ENCODE measurements at regions not wholly inside any gene's neighbourhood (a gene's known extent, or its start where the extent isn't known, plus 50 kb on each side); places are given as distances from the start of the nearest gene placed in this dataset.
"Not testable (repeated sequence)": the region's sequence is repeated elsewhere in the genome, so short reads cannot be mapped to it uniquely, and the experiment has no call there.

DNA sequence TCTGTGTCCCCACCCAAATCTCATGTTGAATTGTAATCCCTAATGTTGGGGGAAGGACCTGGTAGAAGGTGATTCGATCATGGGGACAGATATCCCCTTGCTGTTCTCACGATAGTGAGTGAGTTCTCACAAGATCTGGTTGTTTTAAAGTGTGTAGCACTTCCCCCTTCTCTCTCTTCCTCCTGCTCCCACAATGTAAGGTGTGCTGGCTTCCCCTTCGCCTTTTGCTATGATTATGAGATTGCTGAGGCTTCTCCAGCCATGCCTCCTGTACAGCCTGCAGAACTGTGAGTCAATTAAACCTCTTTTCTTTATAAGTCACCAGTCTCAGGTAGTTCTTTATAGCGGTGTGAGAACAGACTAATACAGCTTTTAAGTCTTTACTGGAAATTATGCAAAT, 193.3 kb upstream of the RBBP8 start:
- peak; percentile 48 for TF ChIP-seq SPI1 (IDR thresholded peaks at IDR 0.05; ENCODE audit: low read depth, low read length)
- no peak for TF ChIP-seq POLR2A (IDR thresholded peaks at IDR 0.05; ENCODE audit: low read depth, low read length)
- FAIRE-seq: peak; percentile 50
- no peak for DNase-seq (ENCODE audit: insufficient read length, low spot score)

DNA sequence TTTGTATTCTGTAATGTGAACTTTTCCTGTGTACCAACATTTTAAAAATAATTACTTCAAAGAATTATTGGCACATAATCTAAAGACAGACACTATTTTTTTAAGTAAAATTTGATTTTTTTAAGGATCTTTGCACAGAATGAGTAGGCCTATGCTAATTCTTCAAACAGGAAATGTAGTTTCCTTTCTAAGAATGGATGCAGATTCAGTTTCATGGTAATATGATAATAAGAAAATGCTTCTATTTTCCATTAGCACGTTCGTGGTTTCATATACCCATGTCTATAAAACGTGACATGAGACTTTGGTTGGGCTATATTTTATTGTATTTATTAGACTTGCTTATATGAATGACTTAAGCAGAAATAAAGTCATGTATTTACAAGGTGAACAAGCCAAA, 191.8 kb upstream of the RBBP8 start:
- FAIRE-seq (no peak), DNase-seq (ENCODE audit: insufficient read length, low spot score) (no peak)
- TF ChIP-seq PAX5 (IDR thresholded peaks at IDR 0.05; ENCODE audit: insufficient read depth, low read length, severe bottlenecking) (no peak), POU2F2 (IDR thresholded peaks at IDR 0.05; ENCODE audit: low read depth, low read length) (no peak), POLR2A (IDR thresholded peaks at IDR 0.05; ENCODE audit: low read depth, low read length) (no peak), POLR2AphosphoS5 (IDR thresholded peaks at IDR 0.05; ENCODE audit: low read depth, low read length) (no peak), TAF1 (IDR thresholded peaks at IDR 0.05; ENCODE audit: low read depth, low read length) (no peak), SPI1 (IDR thresholded peaks at IDR 0.05; ENCODE audit: low read depth, low read length) (no peak)

DNA sequence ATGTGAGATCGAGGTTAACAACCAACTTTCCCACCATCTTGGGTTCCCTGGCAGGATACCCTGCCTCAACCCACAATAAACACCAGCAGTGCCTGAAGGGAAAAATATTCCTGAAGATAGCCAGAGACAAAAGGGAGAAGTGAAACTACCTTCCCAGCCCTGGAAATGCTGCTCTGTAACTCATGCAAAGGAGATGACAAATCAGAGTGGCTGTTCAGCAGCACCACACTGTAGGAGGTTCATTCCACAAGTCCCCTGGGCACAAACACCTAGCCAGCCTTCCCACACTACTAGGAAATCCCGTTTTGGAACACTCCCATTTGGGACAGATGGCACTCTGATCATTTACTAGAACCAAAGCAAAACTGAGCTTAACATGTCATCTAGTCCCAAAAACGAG, 190.7 kb upstream of the RBBP8 start:
- no peak for DNase-seq (ENCODE audit: insufficient read length, low spot score)
- no peak for TF ChIP-seq POLR2AphosphoS5 (IDR thresholded peaks at IDR 0.05; ENCODE audit: low read depth, low read length)
- TF ChIP-seq POLR2A (IDR thresholded peaks at IDR 0.05; ENCODE audit: low read depth, low read length): no peak
- FAIRE-seq: no peak

DNA sequence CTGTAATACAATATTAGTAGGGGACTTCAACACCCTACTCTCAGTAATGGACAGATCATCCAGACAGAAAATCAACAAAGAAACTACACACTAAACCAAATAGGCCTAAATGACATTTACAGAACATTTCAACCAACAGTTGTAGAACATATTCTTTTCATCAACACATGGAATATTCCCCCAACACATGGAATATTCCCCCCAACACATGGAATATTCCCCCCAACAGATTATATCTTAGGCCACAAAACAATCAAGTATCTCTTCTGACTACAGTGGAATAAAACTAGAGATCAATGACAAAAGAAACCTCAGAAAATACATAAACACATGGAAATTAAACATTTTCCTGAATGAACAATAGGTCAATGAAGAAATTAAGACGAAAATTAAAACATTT, 187.2 kb upstream of the RBBP8 start:
- FAIRE-seq (no peak), DNase-seq (ENCODE audit: insufficient read length, low spot score) (no peak)
- TF ChIP-seq POLR2A (IDR thresholded peaks at IDR 0.05; ENCODE audit: low read depth, low read length) (no peak), POLR2AphosphoS5 (IDR thresholded peaks at IDR 0.05; ENCODE audit: low read depth, low read length) (no peak), SPI1 (IDR thresholded peaks at IDR 0.05; ENCODE audit: low read depth, low read length) (no peak), TAF1 (IDR thresholded peaks at IDR 0.05; ENCODE audit: low read depth, low read length) (no peak), PAX5 (IDR thresholded peaks at IDR 0.05; ENCODE audit: insufficient read depth, low read length, severe bottlenecking) (no peak), POU2F2 (IDR thresholded peaks at IDR 0.05; ENCODE audit: low read depth, low read length) (no peak)

DNA sequence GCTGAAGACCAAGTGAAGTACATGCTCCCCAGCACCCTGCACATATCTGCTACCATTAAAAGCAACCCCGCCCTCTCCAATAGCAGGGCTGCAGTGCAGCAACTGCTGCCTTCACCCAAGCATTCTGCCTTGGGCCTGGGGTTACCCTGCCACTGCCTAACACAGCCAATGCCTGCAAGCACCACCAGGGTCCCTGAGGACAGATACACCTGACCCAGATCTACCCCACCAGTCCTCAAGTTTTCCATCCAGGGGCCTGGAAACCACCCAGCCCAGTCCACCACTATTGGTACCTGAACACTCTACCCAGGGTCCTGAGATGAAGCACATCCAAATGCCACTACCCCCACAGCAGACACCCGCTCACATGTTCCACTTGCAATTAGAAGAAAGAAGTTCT, 181.1 kb upstream of the RBBP8 start:
- no peak for DNase-seq (ENCODE audit: insufficient read length, low spot score)
- TF ChIP-seq POLR2AphosphoS5 (IDR thresholded peaks at IDR 0.05; ENCODE audit: low read depth, low read length): no peak
- TF ChIP-seq PAX5 (IDR thresholded peaks at IDR 0.05; ENCODE audit: insufficient read depth, low read length, severe bottlenecking): no peak
- TF ChIP-seq TAF1 (IDR thresholded peaks at IDR 0.05; ENCODE audit: low read depth, low read length): no peak
- TF ChIP-seq POU2F2 (IDR thresholded peaks at IDR 0.05; ENCODE audit: low read depth, low read length): no peak
- TF ChIP-seq SPI1 (IDR thresholded peaks at IDR 0.05; ENCODE audit: low read depth, low read length): no peak
- TF ChIP-seq POLR2A (IDR thresholded peaks at IDR 0.05; ENCODE audit: low read depth, low read length): no peak
- FAIRE-seq: no peak

DNA sequence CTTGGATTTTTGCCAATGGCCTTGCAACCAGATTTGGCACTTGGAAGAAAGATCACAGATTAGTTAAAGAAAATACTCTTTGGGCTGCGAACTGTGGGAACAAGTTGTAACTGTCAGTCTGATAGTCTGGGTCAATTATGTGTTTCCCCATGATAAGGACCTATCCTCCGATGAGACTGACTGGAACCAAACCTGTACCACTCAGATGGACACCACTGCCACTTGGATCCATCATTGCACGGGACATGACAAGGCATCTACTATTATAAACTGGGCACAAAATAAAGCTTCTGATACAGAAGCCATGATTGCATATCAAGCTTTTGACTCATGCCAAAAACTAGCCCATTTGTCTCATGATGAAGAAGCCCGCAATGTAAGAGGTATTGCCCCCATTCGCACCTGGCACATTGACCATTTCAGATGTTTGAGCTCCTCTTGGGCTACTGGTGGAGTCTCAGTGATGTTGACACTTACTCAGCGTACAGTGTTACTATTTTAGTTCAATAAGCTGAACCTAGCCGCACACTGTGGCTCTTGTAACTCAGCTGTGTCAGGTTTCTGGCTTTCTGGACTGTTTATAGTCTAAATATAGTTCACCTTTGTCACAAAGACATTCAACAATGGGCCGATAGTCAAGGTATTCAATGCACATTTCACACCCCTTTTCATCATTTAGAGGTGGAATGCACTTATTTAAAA, 179.8 kb upstream of the RBBP8 start:
- DNase-seq (ENCODE audit: insufficient read length, low spot score) (no peak), FAIRE-seq (no peak)
- TF ChIP-seq POLR2A (IDR thresholded peaks at IDR 0.05; ENCODE audit: low read depth, low read length): no peak
- TF ChIP-seq TAF1 (IDR thresholded peaks at IDR 0.05; ENCODE audit: low read depth, low read length): no peak
- TF ChIP-seq SPI1 (IDR thresholded peaks at IDR 0.05; ENCODE audit: low read depth, low read length): no peak
- TF ChIP-seq POLR2AphosphoS5 (IDR thresholded peaks at IDR 0.05; ENCODE audit: low read depth, low read length): no peak
- no peak for TF ChIP-seq PAX5 (IDR thresholded peaks at IDR 0.05; ENCODE audit: insufficient read depth, low read length, severe bottlenecking)

DNA sequence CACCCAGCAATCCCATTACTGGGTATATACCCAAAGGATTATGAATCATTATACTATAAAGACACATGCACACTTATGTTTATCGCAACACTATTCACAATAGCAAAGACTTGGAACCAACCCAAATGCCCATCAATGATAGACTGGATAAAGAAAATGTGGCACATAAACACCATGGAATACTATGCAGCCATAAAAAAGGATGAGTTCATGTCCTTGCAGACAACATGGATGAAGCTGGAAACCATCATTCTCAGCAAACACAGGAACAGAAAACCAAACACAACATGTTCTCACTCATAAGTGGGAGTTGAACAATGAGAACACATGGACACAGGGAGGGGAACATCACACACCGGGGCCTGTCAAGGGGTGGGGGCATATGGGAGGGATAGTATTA, 169.1 kb upstream of the RBBP8 start:
- FAIRE-seq; DNase-seq (ENCODE audit: insufficient read length, low spot score): not testable (repeated sequence)

DNA sequence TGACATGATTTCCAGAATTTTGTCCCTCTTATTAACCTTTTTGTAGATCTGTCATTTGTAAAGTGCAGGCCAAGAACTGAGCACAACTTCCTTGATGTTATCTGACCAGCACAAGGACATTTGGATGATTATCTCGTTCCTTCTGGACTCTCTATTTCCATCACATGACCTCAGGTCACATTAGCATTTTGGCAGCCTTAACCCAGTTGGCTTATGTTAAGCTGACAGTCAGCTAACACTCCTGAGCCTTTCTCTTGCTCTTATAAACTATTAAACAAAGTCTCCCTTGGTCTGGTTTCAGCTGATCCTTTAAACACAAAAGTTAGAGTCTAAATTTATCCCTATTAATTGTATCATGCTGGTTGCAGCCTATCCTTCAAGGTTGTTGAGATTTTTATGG, 167.2 kb upstream of the RBBP8 start:
- no peak for FAIRE-seq

DNA sequence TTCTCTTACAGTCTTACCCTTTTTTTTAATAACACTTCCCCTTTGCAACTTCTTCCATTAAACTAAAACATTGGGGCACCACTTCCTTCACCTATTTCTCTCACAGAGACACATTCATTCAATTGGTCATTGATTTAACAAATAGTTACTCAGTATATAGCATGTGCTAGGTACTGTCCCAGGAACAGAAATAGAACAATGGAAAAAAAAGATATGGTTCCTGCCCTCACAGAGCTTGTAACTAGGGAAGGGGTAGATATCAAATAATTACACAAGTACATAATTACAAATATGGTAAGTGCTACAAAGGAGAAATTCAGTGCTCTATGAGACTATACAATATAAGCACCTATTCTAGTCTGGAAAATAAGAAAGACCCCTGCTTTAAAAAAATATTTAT, 165.5 kb upstream of the RBBP8 start:
- no peak for FAIRE-seq
- TF ChIP-seq POU2F2 (IDR thresholded peaks at IDR 0.05; ENCODE audit: low read depth, low read length): no peak
- no peak for DNase-seq (ENCODE audit: insufficient read length, low spot score)

More for the DNA sequence above, 167.2 kb upstream of the RBBP8 start:
- no peak for TF ChIP-seq SPI1 (IDR thresholded peaks at IDR 0.05; ENCODE audit: low read depth, low read length)
- no peak for TF ChIP-seq POLR2A (IDR thresholded peaks at IDR 0.05; ENCODE audit: low read depth, low read length)
- no peak for TF ChIP-seq POU2F2 (IDR thresholded peaks at IDR 0.05; ENCODE audit: low read depth, low read length)
- no peak for TF ChIP-seq TAF1 (IDR thresholded peaks at IDR 0.05; ENCODE audit: low read depth, low read length)
- no peak for TF ChIP-seq PAX5 (IDR thresholded peaks at IDR 0.05; ENCODE audit: insufficient read depth, low read length, severe bottlenecking)
- TF ChIP-seq POLR2AphosphoS5 (IDR thresholded peaks at IDR 0.05; ENCODE audit: low read depth, low read length): no peak
- DNase-seq (ENCODE audit: insufficient read length, low spot score): no peak

DNA sequence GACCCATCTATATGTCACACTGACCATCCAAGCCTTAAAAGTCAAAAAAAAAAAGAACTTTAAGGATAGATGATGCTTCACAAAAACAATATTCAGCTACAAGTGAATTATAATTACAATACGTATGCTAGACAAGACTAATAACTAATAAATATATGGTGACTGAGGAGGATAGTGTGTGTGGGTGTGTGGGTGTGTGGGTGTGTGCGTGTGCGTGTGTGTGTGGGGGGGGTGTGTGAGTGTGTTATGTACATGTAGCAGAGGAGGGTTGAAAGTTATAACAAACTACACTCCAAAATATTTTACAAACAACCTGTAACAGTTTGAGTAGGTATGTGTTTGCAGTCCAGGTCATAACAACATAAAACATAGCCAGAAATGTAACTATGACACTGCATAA, 159.2 kb upstream of the RBBP8 start:
- no peak for FAIRE-seq
- no peak for DNase-seq (ENCODE audit: insufficient read length, low spot score)
- no peak for TF ChIP-seq PAX5 (IDR thresholded peaks at IDR 0.05; ENCODE audit: insufficient read depth, low read length, severe bottlenecking)
- no peak for TF ChIP-seq POU2F2 (IDR thresholded peaks at IDR 0.05; ENCODE audit: low read depth, low read length)
- no peak for TF ChIP-seq POLR2AphosphoS5 (IDR thresholded peaks at IDR 0.05; ENCODE audit: low read depth, low read length)
- no peak for TF ChIP-seq SPI1 (IDR thresholded peaks at IDR 0.05; ENCODE audit: low read depth, low read length)
- TF ChIP-seq POLR2A (IDR thresholded peaks at IDR 0.05; ENCODE audit: low read depth, low read length): no peak
- no peak for TF ChIP-seq TAF1 (IDR thresholded peaks at IDR 0.05; ENCODE audit: low read depth, low read length)

DNA sequence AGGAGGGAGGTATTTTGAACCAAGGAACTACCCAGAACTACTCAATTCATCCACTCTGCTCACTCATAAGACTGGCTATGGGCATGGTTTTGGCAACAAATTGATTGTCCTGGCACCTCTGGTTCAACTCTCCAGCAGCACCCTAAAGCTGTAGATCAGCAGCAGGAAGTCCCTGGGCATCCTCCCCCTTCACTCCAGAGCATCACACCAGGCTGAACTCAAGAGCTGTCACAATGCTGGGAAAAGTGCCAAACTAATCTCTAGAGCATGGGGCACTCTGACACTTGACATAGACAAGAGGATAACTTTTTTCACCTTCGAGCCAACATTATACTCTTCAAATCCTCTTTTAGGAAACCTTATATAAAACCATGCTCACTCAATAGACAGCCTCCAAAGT, 154.1 kb upstream of the RBBP8 start:
- no peak for FAIRE-seq
- TF ChIP-seq TAF1 (IDR thresholded peaks at IDR 0.05; ENCODE audit: low read depth, low read length) (no peak), POLR2A (IDR thresholded peaks at IDR 0.05; ENCODE audit: low read depth, low read length) (no peak), PAX5 (IDR thresholded peaks at IDR 0.05; ENCODE audit: insufficient read depth, low read length, severe bottlenecking) (no peak), SPI1 (IDR thresholded peaks at IDR 0.05; ENCODE audit: low read depth, low read length) (no peak), POU2F2 (IDR thresholded peaks at IDR 0.05; ENCODE audit: low read depth, low read length) (no peak), POLR2AphosphoS5 (IDR thresholded peaks at IDR 0.05; ENCODE audit: low read depth, low read length) (no peak)
- no peak for DNase-seq (ENCODE audit: insufficient read length, low spot score)
